Neuronal stem cell (in vitro differentiated cells): ENCODE measurements at regions not wholly inside any gene's neighbourhood (a gene's known extent, or its start where the extent isn't known, plus 50 kb on each side); places are given as distances from the start of the nearest gene placed in this dataset.
A peak's percentile ranks its signal among the peaks of the same experiment; 100 is the strongest.
"Not testable (repeated sequence)": the region's sequence is repeated elsewhere in the genome, so short reads cannot be mapped to it uniquely, and the experiment has no call there.

Experiments used
- DNase-seq: peaks from one replicate; pipeline ENCODE4 v3.0.0-alpha.2; 2013; ENCODE audit warnings: low spot score
- H2AFZ ChIP-seq: one replicate; pipeline ENCODE4 v1.6.1; 2013; ENCODE audit warnings: mild to moderate bottlenecking, low read length, inconsistent platforms
- H2AK5ac ChIP-seq: 2 replicates; pipeline ENCODE4 v1.6.1; 2013; ENCODE audit warnings: low read depth, mild to moderate bottlenecking, inconsistent platforms, low read length, moderate library complexity, mixed read lengths
- H2BK120ac ChIP-seq: 2 replicates; pipeline ENCODE4 v1.6.1; 2013; ENCODE audit warnings: low read depth, mild to moderate bottlenecking, inconsistent platforms, low read length, moderate library complexity, mixed read lengths
- H2BK12ac ChIP-seq: one replicate; pipeline ENCODE4 v1.6.1; 2013; ENCODE audit warnings: low read length, inconsistent platforms
- H2BK15ac ChIP-seq: 2 replicates; pipeline ENCODE4 v1.6.1; 2013; ENCODE audit warnings: mild to moderate bottlenecking, low read length, inconsistent platforms, mixed read lengths
- H2BK5ac ChIP-seq: one replicate; pipeline ENCODE4 v1.6.1; 2013; ENCODE audit warnings: inconsistent platforms, mild to moderate bottlenecking, low read length, moderate library complexity
- H3K14ac ChIP-seq: one replicate; pipeline ENCODE4 v1.6.1; 2013; ENCODE audit warnings: low read length, inconsistent platforms
- H3K18ac ChIP-seq: 2 replicates; pipeline ENCODE4 v1.6.1; 2013; ENCODE audit warnings: low read length, inconsistent platforms
- H3K23ac ChIP-seq: 2 replicates; pipeline ENCODE4 v1.6.1; 2013; ENCODE audit warnings: low read depth, mild to moderate bottlenecking, mixed read lengths, low read length, inconsistent platforms; ENCODE audit not compliant: poor library complexity
- H3K27ac ChIP-seq: replicated peaks from 3 replicates; pipeline ENCODE4 v1.5.1; 2013; ENCODE audit warnings: low read length, inconsistent platforms
- H3K27me3 ChIP-seq, 3 experiments: 2 replicates each; pipeline ENCODE4 v1.6.1; 2013; ENCODE audit warnings: low read length in 3 of 3, mild to moderate bottlenecking in 2 of 3, inconsistent platforms in 1 of 3, low read depth in 1 of 3, mixed read lengths in 1 of 3, moderate library complexity in 1 of 3; ENCODE audit not compliant: control insufficient read depth in 3 of 3, insufficient read depth in 3 of 3
- H3K36me3 ChIP-seq, 2 donors: replicated peaks in 1 of 2; 2 replicates each; pipeline ENCODE4 v1.6.1; 2013; ENCODE audit warnings: low read length in 2 of 2; ENCODE audit not compliant: control insufficient read depth in 2 of 2, insufficient read depth in 2 of 2
- H3K4ac ChIP-seq: 2 replicates; pipeline ENCODE4 v1.6.1; 2013; ENCODE audit warnings: inconsistent platforms, mild to moderate bottlenecking, low read length, moderate library complexity
- H3K4me1 ChIP-seq, 2 donors: 1 replicate in 1 of 2; 2 replicates in 1 of 2; pipeline ENCODE4 v1.6.1; 2013; ENCODE audit warnings: low read length in 2 of 2, low read depth in 1 of 2; ENCODE audit not compliant: control insufficient read depth in 2 of 2, insufficient read depth in 1 of 2
- H3K4me2 ChIP-seq: one replicate; pipeline ENCODE4 v1.6.1; 2013; ENCODE audit warnings: mild to moderate bottlenecking, low read length, inconsistent platforms; ENCODE audit not compliant: insufficient read depth, poor library complexity, severe bottlenecking
- H3K4me3 ChIP-seq, 2 donors: 2 replicates each; pipeline ENCODE4 v1.5.1; 2013; ENCODE audit warnings: low read length in 2 of 2, mild to moderate bottlenecking in 2 of 2, inconsistent platforms in 1 of 2, moderate library complexity in 1 of 2
- H3K79me1 ChIP-seq: one replicate; pipeline ENCODE4 v1.6.1; 2013; ENCODE audit warnings: low read depth, mild to moderate bottlenecking, inconsistent platforms, low read length, moderate library complexity
- H3K9ac ChIP-seq: one replicate; pipeline ENCODE4 v1.6.1; 2013; ENCODE audit warnings: mild to moderate bottlenecking, low read depth, low read length, inconsistent platforms; ENCODE audit not compliant: poor library complexity
- H3K9me3 ChIP-seq, 2 donors: replicated peaks in 1 of 2; 2 replicates each; pipeline versions ENCODE3 to v1.6.1; 2013; ENCODE audit warnings: low read length in 2 of 2, mild to moderate bottlenecking in 2 of 2, inconsistent platforms in 1 of 2, low read depth in 1 of 2, mixed read lengths in 1 of 2, moderate library complexity in 1 of 2; ENCODE audit not compliant: control insufficient read depth in 2 of 2, insufficient read depth in 1 of 2
- H4K8ac ChIP-seq: one replicate; pipeline ENCODE4 v1.6.1; 2013; ENCODE audit warnings: low read depth, mild to moderate bottlenecking, inconsistent platforms, low read length, moderate library complexity
- H4K91ac ChIP-seq: one replicate; pipeline ENCODE4 v1.6.1; 2013; ENCODE audit warnings: low read length, low read depth, mild to moderate bottlenecking, inconsistent platforms; ENCODE audit not compliant: poor library complexity
- WGBS, 2 donors: extraction: QIAGEN DNeasy Blood & Tissue Kit; methylation state at CpG; one replicate each; pipeline ENCODE4 v1.1.7; 2013; ENCODE audit warnings: missing lambda C conversion rate in 2 of 2, mixed read lengths in 1 of 2; ENCODE audit not compliant: insufficient read length in 2 of 2, insufficient replicate concordance in 1 of 2; ENCODE audit errors: extremely low coverage in 2 of 2; 5-methylcytosine and 5-hydroxymethylcytosine counted together

- Histone ChIP-seq H3K4me1 (peaks cover 0 to 2% of the 10 kb centered on the region in 2 donors), H3K9me3 (peaks cover 0 to 2% of the 10 kb centered on the region in 2 donors), H3K27me3 (peaks cover 0 to 67% (median 6%) of the 10 kb centered on the region in 3 experiments), H2AFZ (no peak overlapping the region), H4K91ac (no peak overlapping the region), H2BK12ac (no peak overlapping the region), H3K4me3 (no peak overlapping the region), H2BK5ac (no peak overlapping the region), H2BK120ac (no peak overlapping the region), H3K79me1 (no peaks in the 10 kb centered on the region), H2BK15ac (no peak overlapping the region), H3K27ac (no peak overlapping the region), H4K8ac (no peak overlapping the region), H3K23ac (peak overlapping the region; percentile 0), H2AK5ac (no peak overlapping the region), H3K4ac (no peak overlapping the region), H3K18ac (no peak overlapping the region), H3K14ac (no peak overlapping the region), H3K4me2 (no peak overlapping the region), H3K36me3 (no peaks in the 10 kb centered on the region), H3K9ac (no peak overlapping the region)
- DNase-seq: no peak
- WGBS, 2 donors: no CpG with 5 or more reads among the region's 11 CpGs
These were observed 79.2 kb downstream of the OLIG1 start for GRCh38 chr21:33149181-33149580.

- H3K4me1 ChIP-seq, H3K36me3 ChIP-seq, H2BK15ac ChIP-seq, H2BK5ac ChIP-seq, H4K91ac ChIP-seq, H3K14ac ChIP-seq, H2AFZ ChIP-seq, H3K9ac ChIP-seq, H3K4ac ChIP-seq, DNase-seq, H3K79me1 ChIP-seq, H3K27ac ChIP-seq, H3K9me3 ChIP-seq, H4K8ac ChIP-seq, H3K4me3 ChIP-seq, H2BK120ac ChIP-seq, H2AK5ac ChIP-seq, H3K23ac ChIP-seq, H3K18ac ChIP-seq, H2BK12ac ChIP-seq, H3K4me2 ChIP-seq: not testable (repeated sequence)
- WGBS, 2 donors: no CpG with 5 or more reads among the region's 3 CpGs
- peaks cover 0 to 56% (median 6%) of the 10 kb centered on the region in 3 experiments for H3K27me3 ChIP-seq
These were observed 78.8 kb upstream of the IFNAR2 start for GRCh38 chr21:33150968-33151367.

- Histone ChIP-seq H3K9ac (no peak overlapping the region), H2AFZ (peak overlapping the region; percentile 79), H4K91ac (no peak overlapping the region), H2AK5ac (no peak overlapping the region), H2BK15ac (no peak overlapping the region), H3K4ac (no peak overlapping the region), H3K27me3 (peaks cover 0 to 44% (median 6%) of the 10 kb centered on the region in 3 experiments), H2BK5ac (no peak overlapping the region), H2BK120ac (no peak overlapping the region), H3K23ac (no peak overlapping the region), H4K8ac (no peak overlapping the region), H3K4me3 (no peak overlapping the region), H3K4me2 (no peak overlapping the region), H3K36me3 (no peaks in the 10 kb centered on the region), H3K27ac (no peak overlapping the region), H3K4me1 (peaks cover 0 to 2% of the 10 kb centered on the region in 2 donors), H3K79me1 (no peaks in the 10 kb centered on the region), H3K18ac (no peak overlapping the region), H2BK12ac (no peak overlapping the region), H3K14ac (no peak overlapping the region), H3K9me3 (peaks cover 0 to 2% of the 10 kb centered on the region in 2 donors)
- no CpG with 5 or more reads among the region's 32 CpGs for WGBS, 2 donors
- DNase-seq: no peak
These were observed 77.6 kb upstream of the IFNAR2 start for GRCh38 chr21:33151941-33152731.

- Histone ChIP-seq H2BK5ac (no peak overlapping the region), H4K91ac (no peak overlapping the region), H2AK5ac (no peak overlapping the region), H3K79me1 (no peaks in the 10 kb centered on the region), H2AFZ (peak overlapping the region; percentile 79), H3K27me3 (peaks cover 0 to 42% (median 6%) of the 10 kb centered on the region in 3 experiments), H3K9me3 (peaks cover 0 to 2% of the 10 kb centered on the region in 2 donors), H3K18ac (no peak overlapping the region), H3K9ac (no peak overlapping the region), H2BK15ac (no peak overlapping the region), H4K8ac (no peak overlapping the region), H3K4me1 (peaks cover 0 to 2% of the 10 kb centered on the region in 2 donors), H3K23ac (no peak overlapping the region), H3K4me3 (no peak overlapping the region), H3K27ac (no peak overlapping the region), H3K4me2 (no peak overlapping the region), H3K14ac (no peak overlapping the region), H3K4ac (no peak overlapping the region), H2BK120ac (no peak overlapping the region), H3K36me3 (no peaks in the 10 kb centered on the region), H2BK12ac (no peak overlapping the region)
- no CpG with 5 or more reads among the region's 13 CpGs for whole genome bisulfite sequencing, 2 donors
- DNase-seq: no peak
These were observed 77.0 kb upstream of the IFNAR2 start for GRCh38 chr21:33152732-33153130.
